DMS153 (cell line): ENCODE measurements at regions not wholly inside any gene's neighbourhood (a gene's known extent, or its start where the extent isn't known, plus 50 kb on each side); places are given as distances from the start of the nearest gene placed in this dataset.
"Not testable (repeated sequence)": the region's sequence is repeated elsewhere in the genome, so short reads cannot be mapped to it uniquely, and the experiment has no call there.

Experiments
- DNase-seq: peaks from one replicate; lab custom pipeline; 2025; lab: John Stamatoyannopoulos, UW

DNA sequence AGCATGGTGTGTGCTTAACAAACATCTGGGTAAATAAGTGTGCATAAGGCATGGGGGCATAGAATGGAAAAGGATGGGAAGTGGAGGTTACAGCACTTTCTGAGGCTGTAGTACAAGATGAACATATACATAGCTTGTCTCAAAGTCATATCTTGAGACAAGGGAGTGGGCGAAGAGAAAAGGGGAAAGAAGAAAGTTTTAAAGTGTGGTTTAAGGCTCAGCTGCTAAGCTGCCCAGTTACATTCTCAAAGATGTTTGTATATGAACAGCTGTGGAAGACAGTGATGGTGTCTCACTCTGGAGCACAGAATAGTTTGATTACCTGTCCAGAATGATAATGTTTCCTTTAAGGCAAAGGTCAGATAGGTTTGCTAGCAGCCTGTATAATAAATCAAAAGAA lies 61.9 kb upstream of the LANCL2 start:
- no peak for DNase-seq

DNA sequence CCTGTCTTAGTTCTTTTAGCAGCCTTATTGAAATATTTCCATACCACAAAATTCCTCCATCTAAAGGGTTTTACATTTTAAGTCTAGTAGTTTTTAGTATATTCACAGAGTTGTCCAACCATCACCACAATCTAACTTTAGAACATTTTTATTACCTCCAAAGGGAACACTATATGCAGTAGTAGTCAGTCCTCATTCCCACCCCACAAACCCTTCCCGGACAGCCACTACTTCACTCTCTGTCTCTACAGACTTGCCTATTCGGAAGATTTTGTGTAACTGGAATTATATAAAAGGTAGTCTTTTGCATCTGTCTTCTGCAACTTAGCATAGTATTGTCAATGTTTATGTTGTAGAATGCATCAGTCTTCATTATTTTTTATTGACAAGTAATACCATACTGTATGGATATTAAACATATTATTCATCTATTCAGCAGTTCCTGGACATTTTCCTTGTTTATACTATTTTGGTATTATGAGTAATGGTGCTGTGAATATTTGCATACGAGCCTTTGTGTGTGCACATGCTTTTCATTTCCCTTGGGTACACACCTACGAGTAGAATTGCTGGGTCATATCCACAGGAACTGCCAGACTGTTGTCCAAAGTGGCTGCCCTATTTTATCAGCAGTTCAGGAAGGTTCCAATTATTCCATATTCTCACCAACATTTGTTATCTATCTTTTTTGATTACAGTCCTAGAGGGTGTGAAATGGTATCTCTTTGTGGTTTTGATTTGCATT lies 60.9 kb upstream of the LANCL2 start:
- DNase-seq: no peak

DNA sequence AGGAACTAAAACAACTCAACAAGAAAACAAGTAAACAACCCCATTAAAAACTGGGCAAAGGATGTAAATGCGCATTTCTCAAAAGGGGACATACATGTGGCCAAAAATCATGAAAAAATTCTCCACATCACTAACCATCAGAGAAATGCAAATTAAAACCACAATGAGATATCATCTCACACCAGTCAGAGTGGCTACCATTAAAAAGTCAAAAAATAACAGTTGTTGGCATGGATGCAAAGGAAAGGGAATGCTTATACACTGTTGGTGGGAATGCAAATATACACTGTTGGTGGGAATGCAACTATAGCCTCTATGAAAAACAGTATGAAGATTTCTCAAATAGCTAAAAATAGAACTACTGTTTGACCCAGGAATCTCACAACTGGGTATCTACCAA lies 60.0 kb upstream of the LANCL2 start:
- no peak for DNase-seq

GRCh38 chr7:55306331-55306730 lies 58.8 kb upstream of the LANCL2 start:
- DNase-seq: no peak

DNA sequence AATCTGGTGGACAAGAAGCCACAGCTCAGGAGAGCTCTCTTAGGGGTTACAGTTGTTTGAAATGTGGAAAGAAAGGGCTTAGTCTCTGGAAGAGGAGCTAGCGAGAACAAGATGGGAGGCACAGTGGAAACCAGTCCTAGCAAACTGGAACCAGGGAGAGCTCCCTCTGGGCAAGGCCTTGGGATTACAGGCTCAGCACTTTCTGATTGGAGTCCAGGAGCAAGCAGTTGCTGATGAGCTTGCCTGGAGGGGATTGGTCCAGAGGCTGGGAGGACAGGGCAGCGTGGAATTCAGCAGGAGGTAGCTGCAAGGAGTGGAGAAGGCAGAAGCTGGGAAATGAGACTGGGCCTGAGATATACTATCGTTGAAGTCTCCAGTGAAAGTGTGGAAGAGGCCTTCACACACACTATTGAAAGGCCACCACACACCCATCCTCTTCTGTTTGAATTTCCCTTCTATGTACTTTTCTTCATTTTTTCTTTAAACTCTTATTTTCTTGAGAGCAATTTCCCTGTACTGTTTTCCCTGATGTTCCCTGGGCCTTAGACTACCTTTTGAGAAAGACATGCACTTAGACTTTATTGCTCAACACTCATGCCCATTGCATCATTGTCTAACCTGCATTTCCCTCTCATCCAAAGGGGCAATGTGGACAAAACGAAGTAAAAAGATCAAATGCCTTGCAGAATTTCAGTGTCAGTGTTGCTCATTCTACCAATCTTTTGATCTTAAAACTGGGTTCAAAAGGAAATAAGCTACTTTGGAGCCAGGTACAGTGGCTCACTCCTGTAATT lies 57.8 kb upstream of the LANCL2 start:
- no peak for DNase-seq

DNA sequence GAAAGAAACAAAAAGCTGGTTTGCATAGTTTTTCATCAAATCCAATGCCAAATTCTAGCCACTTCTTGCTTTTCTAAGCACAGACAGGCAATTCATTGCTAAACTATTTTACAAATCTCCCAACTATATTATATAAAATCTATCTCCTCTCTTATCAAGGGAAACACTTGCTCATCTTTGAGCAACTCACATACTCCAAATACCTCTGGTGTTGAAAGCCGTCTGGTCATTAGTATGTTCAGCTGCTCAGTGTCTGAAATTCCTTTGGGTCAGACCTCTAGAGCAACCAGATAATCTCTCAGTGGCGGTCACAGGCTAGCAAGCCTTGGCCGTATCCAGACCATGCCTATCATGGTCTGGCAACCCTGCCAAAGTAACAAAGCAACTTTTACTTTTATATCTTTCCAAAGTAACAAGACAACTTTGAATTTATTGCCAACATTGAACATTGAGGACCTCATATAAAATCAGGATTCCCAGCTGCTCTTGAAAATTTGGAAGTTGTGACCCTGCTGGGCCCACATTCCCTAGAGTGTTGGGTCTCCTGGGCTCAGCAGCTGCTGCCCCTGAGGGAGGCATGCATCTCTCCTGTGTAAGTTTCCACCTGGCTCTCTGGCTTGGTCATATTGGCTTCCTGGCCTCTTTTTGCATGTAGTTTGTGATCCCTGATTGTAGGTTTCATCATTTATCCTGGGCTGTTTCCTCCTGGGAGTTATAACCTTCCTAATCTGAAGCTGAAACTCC lies 56.8 kb upstream of the LANCL2 start:
- DNase-seq: no peak

GRCh38 chr7:55309040-55309991 lies 55.8 kb upstream of the LANCL2 start:
- DNase-seq: no peak

DNA sequence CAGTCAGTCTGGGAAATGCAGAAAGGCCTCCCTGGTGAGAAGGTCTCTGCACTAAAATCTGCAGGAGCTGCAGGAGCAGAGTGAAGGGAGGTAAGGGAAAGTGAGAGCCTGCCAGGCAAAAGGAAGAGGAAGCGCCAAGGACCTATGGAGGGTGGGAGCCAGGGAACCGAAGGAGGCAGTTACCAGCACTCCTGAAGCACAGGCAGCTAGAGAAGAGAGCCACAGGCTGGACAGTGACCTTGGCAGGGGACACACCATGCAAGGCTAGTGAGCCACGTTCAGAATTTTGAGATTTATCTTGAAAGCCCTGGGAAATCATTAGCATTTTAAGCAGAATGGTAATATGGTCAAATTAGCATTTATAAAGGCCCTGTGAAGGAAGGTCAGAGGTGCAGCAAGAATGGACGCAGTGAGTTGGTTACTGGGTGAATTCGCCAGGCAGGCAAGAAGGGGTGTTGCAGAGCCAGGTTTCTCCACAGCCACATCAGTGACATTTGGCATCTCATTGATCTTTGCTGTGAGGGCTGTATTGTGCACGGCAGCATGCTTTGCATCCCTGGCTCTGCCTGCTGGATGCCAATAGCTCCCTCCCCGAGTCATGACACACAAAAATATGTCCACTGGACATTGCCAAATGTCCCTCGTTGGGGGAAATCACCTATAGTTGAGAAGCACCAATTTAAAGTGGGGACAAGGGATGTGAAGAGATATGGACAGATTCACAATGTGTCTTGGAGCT lies 54.7 kb upstream of the LANCL2 start:
- DNase-seq: no peak

DNA sequence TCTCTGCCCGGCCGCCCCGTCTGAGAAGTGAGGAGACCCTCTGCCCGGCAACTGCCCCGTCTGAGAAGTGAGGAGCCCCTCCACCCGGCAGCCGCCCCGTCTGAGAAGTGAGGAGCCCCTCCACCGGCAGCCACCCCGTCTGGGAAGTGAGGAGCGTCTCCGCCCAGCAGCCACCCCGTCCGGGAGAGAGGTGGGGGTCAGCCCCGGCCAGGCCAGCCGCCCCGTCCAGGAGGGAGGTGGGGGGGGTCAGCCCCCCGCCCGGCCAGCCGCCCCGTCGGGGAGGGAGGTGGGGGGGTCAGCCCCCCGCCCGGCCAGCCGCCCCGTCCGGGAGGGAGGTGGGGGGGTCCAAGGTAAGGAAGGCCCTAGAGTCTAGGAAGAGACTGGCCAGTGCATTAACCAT lies 53.2 kb upstream of the LANCL2 start:
- DNase-seq: not testable (repeated sequence)

- DNase-seq: not testable (repeated sequence)
Measured at GRCh38 chr7:55313671-55314070, 51.5 kb upstream of the LANCL2 start.

DNA sequence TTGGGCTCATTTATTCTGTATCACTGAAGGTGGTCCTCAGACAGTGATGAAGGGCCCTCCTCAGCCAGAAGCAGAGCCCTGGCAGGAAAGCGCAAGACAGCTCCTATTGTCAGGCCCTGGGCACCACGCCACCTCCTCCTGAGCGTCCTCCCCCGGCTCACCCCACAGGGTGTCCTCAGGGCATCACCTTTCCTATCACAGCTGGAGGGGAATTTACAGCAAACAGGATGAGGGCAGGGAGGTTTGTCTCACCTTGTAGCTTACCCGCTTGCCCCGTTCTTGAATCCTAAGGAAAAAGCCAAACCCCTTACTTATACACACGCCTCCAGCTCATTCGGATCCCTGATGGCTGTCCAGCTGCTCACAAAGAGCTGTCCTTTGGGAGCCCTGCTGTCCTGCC lies 50.2 kb upstream of the LANCL2 start:
- no peak for DNase-seq
